Stimulated activated CD4-positive, alpha-beta T cell treated with anti-CD3 and anti-CD28 coated beads, Interleukin-12 subunit alpha, Interleukin-12 subunit beta, amount 100 ng/mL, for 4 hours (primary cell): ENCODE measurements at regions not wholly inside any gene's neighbourhood (a gene's known extent, or its start where the extent isn't known, plus 50 kb on each side); places are given as distances from the start of the nearest gene placed in this dataset.
"Not testable (repeated sequence)": the region's sequence is repeated elsewhere in the genome, so short reads cannot be mapped to it uniquely, and the experiment has no call there.

Source experiments
- DNase-seq: peaks from one replicate; pipeline ENCODE4 v3.0.0-alpha.2; 2020

GRCh38 chr18:67131498-67131897 is 385.0 kb downstream of the DSEL start:
- no peak for DNase-seq

GRCh38 chr18:67126751-67127150 is 389.8 kb downstream of the DSEL start:
- not testable (repeated sequence) for DNase-seq

- DNase-seq, result no peak
Observed at GRCh38 chr18:67123901-67124300, 392.6 kb downstream of the DSEL start.

- no peak for DNase-seq
Observed at GRCh38 chr18:67117804-67118203, 398.7 kb downstream of the DSEL start.

GRCh38 chr18:67109535-67109934 is 407.0 kb downstream of the DSEL start:
- no peak for DNase-seq

GRCh38 chr18:67108894-67109293 is 407.6 kb downstream of the DSEL start:
- DNase-seq, result no peak

- DNase-seq, result peak; percentile 25
Observed at GRCh38 chr18:67104700-67105284, 411.7 kb downstream of the DSEL start.

GRCh38 chr18:67094123-67094522 is 422.4 kb downstream of the DSEL start:
- no peak for DNase-seq

- no peak for DNase-seq
Observed at GRCh38 chr18:67092141-67092540, 424.4 kb downstream of the DSEL start.

GRCh38 chr18:67081482-67082211 is 434.9 kb downstream of the DSEL start:
- no peak for DNase-seq

GRCh38 chr18:67080601-67081000 is 435.9 kb downstream of the DSEL start:
- DNase-seq, result no peak

GRCh38 chr18:67074309-67074708 is 442.2 kb downstream of the DSEL start:
- no peak for DNase-seq

GRCh38 chr18:67072791-67073190 is 443.7 kb downstream of the DSEL start:
- no peak for DNase-seq

GRCh38 chr18:67068608-67069007 is 447.9 kb downstream of the DSEL start:
- DNase-seq, result no peak

- DNase-seq, result no peak
Observed at GRCh38 chr18:67047334-67047733, 443.4 kb upstream of the CDH19 start.

GRCh38 chr18:67043276-67043675 is 439.4 kb upstream of the CDH19 start:
- DNase-seq, result no peak

GRCh38 chr18:67041334-67041733 is 437.4 kb upstream of the CDH19 start:
- no peak for DNase-seq

GRCh38 chr18:67035026-67035425 is 431.1 kb upstream of the CDH19 start:
- DNase-seq, result no peak

GRCh38 chr18:67023059-67023458 is 419.2 kb upstream of the CDH19 start:
- no peak for DNase-seq

- no peak for DNase-seq
Observed at GRCh38 chr18:67010919-67011318, 407.0 kb upstream of the CDH19 start.

- no peak for DNase-seq
Observed at GRCh38 chr18:67007999-67008398, 404.1 kb upstream of the CDH19 start.

- DNase-seq, result no peak
Observed at GRCh38 chr18:67007085-67007484, 403.2 kb upstream of the CDH19 start.

- DNase-seq, result no peak
Observed at GRCh38 chr18:67001052-67001451, 397.2 kb upstream of the CDH19 start.

- no peak for DNase-seq
Observed at GRCh38 chr18:66999003-66999402, 395.1 kb upstream of the CDH19 start.

- DNase-seq, result no peak
Observed at GRCh38 chr18:66995270-66995669, 391.4 kb upstream of the CDH19 start.
